ENCODE measurements at regions not wholly inside any gene's neighbourhood (a gene's known extent, or its start where the extent isn't known, plus 50 kb on each side); places are given as distances from the start of the nearest gene placed in this dataset.
A peak's percentile ranks its signal among the peaks of the same experiment; 100 is the strongest.

DNA sequence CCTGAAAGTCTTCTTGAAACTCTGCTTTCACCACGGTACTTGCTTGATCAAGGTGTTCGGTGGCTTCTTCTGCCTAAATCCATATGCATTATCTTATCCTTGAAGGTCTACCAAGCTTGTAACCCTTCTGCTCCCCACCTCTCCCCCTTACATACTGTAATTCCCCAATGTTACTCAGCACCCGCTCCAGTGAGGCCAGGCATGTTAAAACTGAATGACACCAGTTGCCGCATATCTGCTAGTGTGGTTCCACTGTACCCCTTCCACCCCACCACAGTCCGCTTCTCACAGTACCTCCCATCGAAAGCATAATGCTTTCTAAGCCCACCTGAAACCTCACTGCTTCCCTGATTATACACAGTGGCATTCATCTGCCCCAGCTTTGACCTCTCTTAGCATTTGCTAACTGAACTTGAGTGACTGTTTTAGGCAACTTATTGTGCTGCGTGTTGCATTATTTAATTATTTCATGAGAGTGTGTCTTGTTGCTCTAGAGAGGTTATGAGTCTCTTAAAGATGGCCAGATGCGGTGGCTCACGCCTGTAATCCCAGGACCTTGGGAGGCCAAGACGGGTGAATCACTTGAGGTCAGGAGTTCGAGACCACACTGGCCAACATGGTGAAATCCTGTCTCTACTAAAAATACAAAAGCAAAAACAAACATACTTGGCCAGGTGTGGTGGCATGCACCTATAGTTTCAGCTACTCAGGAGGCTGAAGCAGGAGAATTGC is 87.6 kb upstream of the MBNL2 start:
- FAIRE-seq = no peak

GRCh38 chr13:97135883-97136282 is 86.2 kb upstream of the MBNL2 start:
- DNase-seq (ENCODE audit: insufficient read length, low spot score) (no peak), FAIRE-seq (no peak)

More for the DNA sequence above, 87.6 kb upstream of the MBNL2 start:
- no peak for DNase-seq (ENCODE audit: insufficient read length, low spot score)

DNA sequence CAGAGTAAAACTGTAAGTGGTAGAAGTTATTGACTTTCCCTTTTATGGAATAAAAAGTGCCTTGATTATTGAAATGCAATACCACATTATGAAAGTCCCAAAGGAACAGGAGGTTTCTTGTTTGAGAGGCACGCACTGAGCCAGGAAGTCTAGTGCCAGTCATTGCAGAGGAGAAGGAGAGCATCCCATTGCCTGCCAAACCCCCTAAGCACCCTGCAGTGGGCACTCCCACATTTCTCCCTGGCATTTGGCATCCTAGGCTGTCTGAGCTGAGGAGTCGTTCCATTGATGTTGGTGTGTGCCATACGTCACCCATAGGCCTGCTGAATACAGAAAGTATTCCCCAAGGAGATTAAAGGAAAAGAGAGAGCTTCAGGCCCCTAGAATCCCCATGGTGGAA is 85.7 kb upstream of the MBNL2 start:
- FAIRE-seq = no peak
- no peak for DNase-seq (ENCODE audit: insufficient read length, low spot score)

DNA sequence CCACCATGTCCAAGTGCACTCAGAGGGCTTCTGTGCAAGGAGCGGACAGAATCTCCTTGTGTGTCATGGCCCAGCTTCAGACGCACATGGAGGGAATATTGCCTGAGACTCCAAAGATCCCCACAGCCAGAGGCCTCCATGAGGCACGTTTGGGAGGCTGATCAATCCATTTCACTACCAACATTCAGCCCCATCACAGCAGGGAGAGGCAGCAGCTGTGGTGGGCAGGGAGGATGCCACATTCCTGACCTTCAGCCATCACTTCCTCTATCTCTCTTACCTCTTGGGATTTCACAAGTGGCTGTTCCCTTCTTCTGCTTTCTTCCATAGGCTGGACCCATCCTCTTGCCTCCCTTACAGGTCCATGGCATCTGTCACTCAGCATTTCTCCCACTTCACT is 82.4 kb upstream of the MBNL2 start:
- FAIRE-seq = no peak

GRCh38 chr13:97140131-97140530 is 82.0 kb upstream of the MBNL2 start:
- DNase-seq (ENCODE audit: insufficient read length, low spot score) = no peak
- FAIRE-seq = no peak

More for the DNA sequence above, 82.4 kb upstream of the MBNL2 start:
- DNase-seq (ENCODE audit: insufficient read length, low spot score) = no peak

- DNase-seq (ENCODE audit: insufficient read length, low spot score) (no peak), FAIRE-seq (no peak)
These were observed 81.5 kb upstream of the MBNL2 start for GRCh38 chr13:97140611-97141010.

- DNase-seq (ENCODE audit: insufficient read length, low spot score) (no peak), FAIRE-seq (no peak)
These were observed 81.0 kb upstream of the MBNL2 start for GRCh38 chr13:97141097-97141496.

DNA sequence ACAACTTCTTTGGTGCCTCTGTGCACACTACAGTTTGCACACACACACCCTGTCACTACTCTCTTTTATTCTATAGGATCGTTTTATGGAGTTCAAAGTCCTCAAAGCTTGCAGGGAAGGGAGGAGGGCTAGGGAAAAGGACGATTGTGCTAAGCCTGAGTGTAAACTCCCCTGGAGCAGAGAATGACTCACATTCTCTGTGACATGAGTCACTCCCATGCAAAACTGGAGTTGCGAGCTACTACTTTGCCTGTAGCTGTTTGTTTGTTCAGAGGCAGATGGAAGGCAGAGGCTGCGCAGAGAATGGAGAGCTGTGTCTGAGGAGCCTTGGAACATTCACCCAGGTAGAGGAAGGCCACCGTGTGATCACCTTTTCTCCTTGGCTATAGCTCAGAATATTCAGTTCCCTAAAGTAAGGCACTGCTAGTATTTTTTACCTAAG is 80.5 kb upstream of the MBNL2 start:
- DNase-seq (ENCODE audit: insufficient read length, low spot score) = peak; percentile 75
- peak; percentile 44 for FAIRE-seq

DNA sequence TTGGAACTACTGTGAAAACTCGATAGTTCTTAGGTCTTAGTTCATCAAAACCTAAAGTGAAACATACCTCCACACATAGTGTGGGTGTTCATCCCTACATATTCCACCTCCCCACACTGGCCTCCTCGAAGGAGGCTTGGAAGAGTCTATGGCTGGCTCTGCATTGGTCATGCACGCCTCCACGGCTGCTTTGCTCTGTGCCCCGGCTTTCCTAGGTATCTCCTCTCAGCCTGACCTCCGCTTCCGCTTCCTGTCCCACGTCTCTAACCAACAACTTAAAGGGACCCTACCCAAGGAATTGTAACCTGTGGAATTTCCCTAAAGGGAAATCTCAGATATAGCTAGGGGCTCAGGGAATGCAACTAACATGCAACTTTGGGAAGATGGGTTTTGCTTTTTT is 79.7 kb upstream of the MBNL2 start:
- FAIRE-seq (no peak), DNase-seq (ENCODE audit: insufficient read length, low spot score) (no peak)

GRCh38 chr13:97145057-97145456 is 77.1 kb upstream of the MBNL2 start:
- FAIRE-seq = no peak
- DNase-seq (ENCODE audit: insufficient read length, low spot score) = no peak

- FAIRE-seq (no peak), DNase-seq (ENCODE audit: insufficient read length, low spot score) (no peak)
These were observed 73.2 kb upstream of the MBNL2 start for GRCh38 chr13:97148894-97149293.

DNA sequence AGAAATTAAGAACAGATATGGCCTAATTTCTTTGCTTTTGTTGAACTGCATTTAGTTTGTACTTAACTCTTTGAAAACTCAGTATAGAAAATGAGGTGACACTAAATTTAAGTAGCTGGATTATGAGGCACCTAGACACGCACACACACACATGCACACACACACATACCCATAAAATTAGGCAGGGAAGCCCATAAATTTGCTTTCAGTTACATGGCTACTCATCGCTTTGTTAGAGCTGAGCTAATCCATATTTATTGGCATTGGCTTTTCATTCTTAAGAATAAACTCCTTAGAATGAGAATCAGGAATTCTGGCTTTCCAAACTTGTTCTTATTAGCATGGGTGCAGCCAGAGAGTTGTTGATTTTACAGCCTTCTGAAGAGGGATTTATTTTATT is 61.7 kb upstream of the MBNL2 start:
- FAIRE-seq (no peak), DNase-seq (ENCODE audit: insufficient read length, low spot score) (no peak)

DNA sequence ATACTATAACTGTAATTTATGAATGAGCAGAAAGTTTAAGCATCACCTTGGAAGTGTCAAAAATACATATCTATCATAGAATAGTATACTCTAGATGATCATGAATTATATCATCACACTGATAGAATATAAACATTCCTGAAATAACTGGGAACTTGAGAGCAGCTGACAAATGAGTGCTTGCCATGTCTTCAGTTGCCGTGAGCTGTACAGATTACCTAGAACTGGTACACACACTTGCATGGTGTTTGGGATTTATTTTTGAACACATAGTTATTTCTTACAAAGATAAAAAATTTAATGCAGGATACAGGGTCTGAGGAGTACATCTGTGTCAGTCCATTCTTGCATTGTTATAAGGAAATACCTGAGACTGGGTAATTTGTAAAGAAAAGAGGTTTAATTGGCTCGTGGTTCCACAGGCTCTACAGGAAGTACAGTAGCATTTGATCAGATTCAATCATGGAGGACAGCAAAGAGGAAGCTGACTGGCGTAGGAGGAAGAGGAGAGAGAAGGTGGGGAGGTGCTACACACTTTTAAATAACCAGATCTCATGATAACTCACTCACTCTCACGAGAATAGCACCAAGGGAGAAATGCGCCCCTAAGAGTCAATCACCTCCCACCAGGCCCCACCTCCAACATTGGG is 60.4 kb upstream of the MBNL2 start:
- DNase-seq (ENCODE audit: insufficient read length, low spot score) (no peak), FAIRE-seq (no peak)

GRCh38 chr13:97165502-97166425 is 56.4 kb upstream of the MBNL2 start:
- no peak for DNase-seq (ENCODE audit: insufficient read length, low spot score)
- FAIRE-seq = no peak

DNA sequence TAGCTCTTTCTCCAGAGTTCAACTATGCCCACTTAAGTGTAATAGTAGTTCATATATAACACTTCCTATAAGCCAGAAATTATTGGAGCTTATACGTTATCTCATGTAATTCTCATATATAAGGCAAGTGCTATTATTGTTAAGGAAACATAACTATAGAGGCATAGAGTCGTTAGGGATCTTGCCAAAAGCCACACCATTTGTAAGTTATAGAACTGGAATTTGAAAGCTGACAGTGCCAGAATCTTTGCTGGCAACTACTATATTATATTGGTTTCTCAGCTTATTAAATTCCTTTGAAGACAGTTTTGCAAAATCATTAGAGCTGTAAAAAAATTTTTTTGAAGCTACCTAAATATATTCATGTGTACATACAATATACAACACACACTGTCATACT is 51.0 kb upstream of the MBNL2 start:
- DNase-seq (ENCODE audit: insufficient read length, low spot score) (no peak), FAIRE-seq (no peak)
